ENCODE measurements at regions not wholly inside any gene's neighbourhood (a gene's known extent, or its start where the extent isn't known, plus 50 kb on each side); places are given as distances from the start of the nearest gene placed in this dataset.

DNA sequence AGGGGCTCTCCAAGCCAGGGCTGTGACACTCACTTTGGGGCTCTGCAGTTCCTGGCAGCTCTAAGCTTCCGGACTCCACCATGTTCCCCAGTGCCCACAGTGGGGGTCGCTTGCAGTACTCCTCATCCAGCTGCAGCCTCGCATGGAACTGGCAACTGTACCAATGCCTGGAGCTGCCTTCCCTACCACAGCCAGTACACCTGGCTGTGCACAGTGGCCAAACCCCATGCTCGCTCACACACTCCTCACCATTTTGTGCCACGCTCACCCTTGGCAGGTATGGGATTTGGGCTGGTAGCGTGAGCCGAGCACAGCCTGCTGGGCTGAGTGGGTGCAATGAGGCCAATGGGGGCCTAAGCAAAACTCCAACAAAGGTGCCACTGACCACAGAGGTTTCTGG is 1369.9 kb downstream of the KCNT2 start:
- TF ChIP-seq, protein P1, sequence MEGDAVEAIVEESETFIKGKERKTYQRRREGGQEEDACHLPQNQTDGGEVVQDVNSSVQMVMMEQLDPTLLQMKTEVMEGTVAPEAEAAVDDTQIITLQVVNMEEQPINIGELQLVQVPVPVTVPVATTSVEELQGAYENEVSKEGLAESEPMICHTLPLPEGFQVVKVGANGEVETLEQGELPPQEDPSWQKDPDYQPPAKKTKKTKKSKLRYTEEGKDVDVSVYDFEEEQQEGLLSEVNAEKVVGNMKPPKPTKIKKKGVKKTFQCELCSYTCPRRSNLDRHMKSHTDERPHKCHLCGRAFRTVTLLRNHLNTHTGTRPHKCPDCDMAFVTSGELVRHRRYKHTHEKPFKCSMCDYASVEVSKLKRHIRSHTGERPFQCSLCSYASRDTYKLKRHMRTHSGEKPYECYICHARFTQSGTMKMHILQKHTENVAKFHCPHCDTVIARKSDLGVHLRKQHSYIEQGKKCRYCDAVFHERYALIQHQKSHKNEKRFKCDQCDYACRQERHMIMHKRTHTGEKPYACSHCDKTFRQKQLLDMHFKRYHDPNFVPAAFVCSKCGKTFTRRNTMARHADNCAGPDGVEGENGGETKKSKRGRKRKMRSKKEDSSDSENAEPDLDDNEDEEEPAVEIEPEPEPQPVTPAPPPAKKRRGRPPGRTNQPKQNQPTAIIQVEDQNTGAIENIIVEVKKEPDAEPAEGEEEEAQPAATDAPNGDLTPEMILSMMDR (IDR thresholded peaks at IDR 0.05): no peak
- TF ChIP-seq POLR2A (IDR thresholded peaks at IDR 0.05): no peak
